ENCODE measurements at regions not wholly inside any gene's neighbourhood (a gene's known extent, or its start where the extent isn't known, plus 50 kb on each side); places are given as distances from the start of the nearest gene placed in this dataset.

- TF ChIP-seq CTCF (IDR thresholded peaks at IDR 0.05) (no peak), POLR2A (IDR thresholded peaks at IDR 0.05) (no peak)
These were observed 549.5 kb upstream of the CPEB2 start for GRCh38 chr4:14452764-14453163.

Measured in adrenal gland (tissue), 5 donors.